Progenitor cell of endocrine pancreas (in vitro differentiated cells): ENCODE measurements at regions not wholly inside any gene's neighbourhood (a gene's known extent, or its start where the extent isn't known, plus 50 kb on each side); places are given as distances from the start of the nearest gene placed in this dataset.

ENCODE experiments used
- DNase-seq: peaks from one replicate; pipeline ENCODE4 v3.0.0; 2021; ENCODE audit warnings: low spot score; ENCODE audit not compliant: unreplicated experiment
- H3K27ac Mint-ChIP-seq: 2 replicates; pipeline ENCODE4 v1.8.0; 2021; ENCODE audit warnings: mild to moderate bottlenecking, moderate library complexity, mixed read lengths
- H3K27me3 Mint-ChIP-seq: 2 replicates; pipeline ENCODE4 v1.8.0; 2021; ENCODE audit warnings: mixed read lengths
- H3K36me3 Mint-ChIP-seq: 2 replicates; pipeline ENCODE4 v1.8.0; 2022; ENCODE audit warnings: mixed read lengths; ENCODE audit not compliant: insufficient read depth
- H3K4me1 Mint-ChIP-seq: 2 replicates; pipeline ENCODE4 v1.8.0; 2021; ENCODE audit warnings: low read depth, mixed read lengths
- H3K4me3 Mint-ChIP-seq: 2 replicates; pipeline ENCODE4 v1.8.0; 2021; ENCODE audit warnings: low read depth, mild to moderate bottlenecking, moderate library complexity, mixed read lengths
- H3K9me3 Mint-ChIP-seq: 2 replicates; pipeline ENCODE4 v1.8.0; 2021; ENCODE audit warnings: low read depth, mixed read lengths
- TF ChIP-seq, protein P1 (sequence below): fragments of 200-600 bp; sonication (generic); IDR thresholded peaks from one replicate; pipeline ENCODE4 v1.5.0; 2021; ENCODE audit warnings: antibody characterized with exemption, mild to moderate bottlenecking; ENCODE audit not compliant: unreplicated experiment

DNA sequence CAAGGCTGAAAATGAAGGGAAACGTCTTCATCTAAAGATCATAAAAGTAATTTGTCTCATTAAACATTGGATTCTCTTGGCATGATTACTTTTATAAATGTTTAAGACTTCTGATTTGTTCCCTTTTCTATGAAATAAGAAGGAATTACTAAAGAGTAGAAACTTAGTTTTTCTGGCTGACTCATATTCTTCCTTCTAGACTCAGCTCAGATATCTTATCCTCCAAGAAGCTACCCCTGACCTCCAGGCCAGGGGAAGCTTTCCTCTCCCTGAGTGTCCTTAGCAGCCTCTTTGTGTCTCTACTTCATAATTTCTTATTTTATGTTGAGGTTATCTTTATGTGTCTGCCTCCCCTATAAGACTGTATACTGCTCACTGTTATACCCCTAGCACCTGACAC, 291.9 kb upstream of the STT3B start:
- Mint-ChIP-seq H3K27me3 (peaks cover 4% of the 10 kb centered on the region), H3K4me3 (no peak overlapping the region), H3K27ac (no peak overlapping the region), H3K9me3 (no peaks in the 10 kb centered on the region), H3K4me1 (no peaks in the 10 kb centered on the region), H3K36me3 (no peaks in the 10 kb centered on the region)
- TF ChIP-seq, protein P1, sequence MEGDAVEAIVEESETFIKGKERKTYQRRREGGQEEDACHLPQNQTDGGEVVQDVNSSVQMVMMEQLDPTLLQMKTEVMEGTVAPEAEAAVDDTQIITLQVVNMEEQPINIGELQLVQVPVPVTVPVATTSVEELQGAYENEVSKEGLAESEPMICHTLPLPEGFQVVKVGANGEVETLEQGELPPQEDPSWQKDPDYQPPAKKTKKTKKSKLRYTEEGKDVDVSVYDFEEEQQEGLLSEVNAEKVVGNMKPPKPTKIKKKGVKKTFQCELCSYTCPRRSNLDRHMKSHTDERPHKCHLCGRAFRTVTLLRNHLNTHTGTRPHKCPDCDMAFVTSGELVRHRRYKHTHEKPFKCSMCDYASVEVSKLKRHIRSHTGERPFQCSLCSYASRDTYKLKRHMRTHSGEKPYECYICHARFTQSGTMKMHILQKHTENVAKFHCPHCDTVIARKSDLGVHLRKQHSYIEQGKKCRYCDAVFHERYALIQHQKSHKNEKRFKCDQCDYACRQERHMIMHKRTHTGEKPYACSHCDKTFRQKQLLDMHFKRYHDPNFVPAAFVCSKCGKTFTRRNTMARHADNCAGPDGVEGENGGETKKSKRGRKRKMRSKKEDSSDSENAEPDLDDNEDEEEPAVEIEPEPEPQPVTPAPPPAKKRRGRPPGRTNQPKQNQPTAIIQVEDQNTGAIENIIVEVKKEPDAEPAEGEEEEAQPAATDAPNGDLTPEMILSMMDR = no peak
- no peak for DNase-seq

DNA sequence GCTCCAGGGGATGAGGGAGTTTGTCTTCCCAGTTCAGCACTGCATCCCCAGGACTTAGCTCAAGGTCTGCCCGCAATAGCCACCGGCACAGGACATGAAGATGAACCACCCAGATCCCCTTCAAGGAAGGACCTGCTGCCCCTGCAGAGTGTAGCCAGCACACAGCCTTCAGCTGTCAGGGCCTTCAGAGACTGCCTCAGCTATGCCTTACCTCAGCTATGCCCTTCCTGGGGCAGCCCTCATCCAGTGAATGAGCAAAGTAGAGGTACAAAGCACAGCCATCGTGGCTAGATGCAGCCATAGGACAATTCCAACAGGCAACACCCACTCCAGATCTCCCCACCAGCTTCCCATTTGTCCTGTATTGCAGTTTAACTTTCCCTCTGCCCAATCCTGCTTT, 291.2 kb upstream of the STT3B start:
- TF ChIP-seq, protein P1 = no peak
- H3K27ac Mint-ChIP-seq = no peak overlapping the region
- no peaks in the 10 kb centered on the region for H3K9me3 Mint-ChIP-seq
- H3K27me3 Mint-ChIP-seq = peaks cover 4% of the 10 kb centered on the region
- H3K36me3 Mint-ChIP-seq = no peaks in the 10 kb centered on the region
- no peak overlapping the region for H3K4me3 Mint-ChIP-seq
- no peak for DNase-seq
- peaks cover 2% of the 10 kb centered on the region for H3K4me1 Mint-ChIP-seq

DNA sequence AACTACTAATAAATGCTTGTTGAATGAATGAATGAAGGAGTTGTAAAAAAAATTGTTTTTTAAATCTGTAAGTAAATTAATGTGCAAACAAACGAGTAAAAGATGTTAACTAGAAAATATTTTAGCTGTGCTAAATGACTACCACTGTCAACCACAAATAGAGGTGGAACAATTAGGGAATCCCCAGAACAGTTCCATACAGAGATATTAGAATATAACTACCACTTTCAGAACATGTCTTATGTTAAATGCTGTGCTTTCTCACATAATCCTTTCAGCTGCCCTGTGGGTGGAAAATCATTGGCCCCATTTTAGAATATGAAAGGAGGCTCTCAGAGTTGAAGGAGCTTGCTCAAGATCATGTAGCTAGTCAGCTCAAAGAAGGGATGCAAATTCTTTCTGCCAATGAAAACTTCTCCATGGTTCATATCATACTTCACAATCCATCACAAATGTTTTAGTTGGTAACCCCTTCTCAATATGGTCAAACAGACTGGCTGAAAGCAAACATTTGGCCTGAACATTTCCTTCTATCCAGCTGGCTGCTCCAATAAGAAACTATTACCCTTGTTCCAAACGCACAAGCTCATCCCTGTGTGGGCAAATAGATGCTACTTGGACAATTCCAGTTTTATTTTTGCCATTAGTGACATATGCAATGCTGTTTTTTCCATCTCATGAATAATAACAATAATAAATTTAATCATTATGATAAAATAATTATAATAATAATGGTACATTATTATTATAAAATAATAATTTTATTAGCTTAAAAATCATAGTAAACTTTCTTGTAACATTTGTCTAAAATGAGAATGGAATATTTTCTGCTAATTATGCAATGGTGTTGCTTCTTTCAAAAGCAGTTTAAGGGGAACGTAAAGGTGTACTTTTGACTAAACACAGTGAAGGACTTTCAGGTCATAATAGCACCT, 290.4 kb upstream of the STT3B start:
- H3K4me3 Mint-ChIP-seq = no peak overlapping the region
- no peak for DNase-seq
- H3K27ac Mint-ChIP-seq = no peak overlapping the region
- H3K4me1 Mint-ChIP-seq = peaks cover 7% of the 10 kb centered on the region
- H3K27me3 Mint-ChIP-seq = peaks cover 4% of the 10 kb centered on the region
- no peaks in the 10 kb centered on the region for H3K9me3 Mint-ChIP-seq
- TF ChIP-seq, protein P1 = no peak
- no peaks in the 10 kb centered on the region for H3K36me3 Mint-ChIP-seq

DNA sequence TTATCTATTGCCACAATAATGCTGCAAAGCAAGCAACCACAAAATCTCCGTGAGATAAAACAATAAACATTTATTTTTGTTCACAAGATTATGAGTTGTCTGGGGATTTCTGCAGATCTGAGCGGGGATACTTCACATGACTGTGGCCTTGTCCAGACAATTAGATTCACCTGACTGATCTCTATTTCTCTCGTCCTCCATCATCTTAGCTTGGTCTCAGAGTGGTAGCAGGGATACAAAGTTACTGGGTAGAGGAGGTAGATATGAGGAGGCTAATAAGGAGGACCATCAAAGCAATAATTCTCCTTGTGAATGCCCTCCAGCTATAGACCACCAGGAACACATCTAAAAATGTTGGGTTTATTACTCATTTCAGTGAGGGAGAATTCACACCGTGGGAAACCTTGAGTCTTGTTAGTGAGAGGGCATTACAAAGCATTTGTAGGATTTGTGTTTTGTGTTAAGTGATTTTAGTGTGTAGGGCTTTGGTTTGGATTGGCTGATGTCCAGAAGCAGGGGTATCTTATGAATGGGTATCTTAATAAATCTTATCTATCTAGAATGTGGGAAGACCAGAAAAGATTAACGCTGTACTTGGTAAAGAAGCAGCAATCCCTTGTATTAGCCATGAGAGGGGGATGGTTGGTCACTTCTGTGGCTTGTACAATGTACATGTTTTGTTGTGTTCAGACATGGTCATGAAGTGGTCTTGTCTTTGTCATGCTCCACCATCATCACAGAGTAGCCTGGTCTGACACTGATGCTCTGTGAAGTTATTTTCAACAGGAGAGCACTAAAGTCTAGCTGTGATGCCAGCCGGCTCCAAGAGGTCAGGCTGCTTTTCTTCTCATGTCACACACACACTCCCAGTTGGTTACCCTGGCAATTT, 287.6 kb upstream of the STT3B start:
- no peak overlapping the region for H3K27ac Mint-ChIP-seq
- no peak overlapping the region for H3K4me3 Mint-ChIP-seq
- H3K36me3 Mint-ChIP-seq = no peaks in the 10 kb centered on the region
- TF ChIP-seq, protein P1 = no peak
- peaks cover 19% of the 10 kb centered on the region for H3K4me1 Mint-ChIP-seq
- H3K27me3 Mint-ChIP-seq = no peaks in the 10 kb centered on the region
- no peak for DNase-seq
- no peaks in the 10 kb centered on the region for H3K9me3 Mint-ChIP-seq
